ENCODE measurements at regions not wholly inside any gene's neighbourhood (a gene's known extent, or its start where the extent isn't known, plus 50 kb on each side); places are given as distances from the start of the nearest gene placed in this dataset.

DNA sequence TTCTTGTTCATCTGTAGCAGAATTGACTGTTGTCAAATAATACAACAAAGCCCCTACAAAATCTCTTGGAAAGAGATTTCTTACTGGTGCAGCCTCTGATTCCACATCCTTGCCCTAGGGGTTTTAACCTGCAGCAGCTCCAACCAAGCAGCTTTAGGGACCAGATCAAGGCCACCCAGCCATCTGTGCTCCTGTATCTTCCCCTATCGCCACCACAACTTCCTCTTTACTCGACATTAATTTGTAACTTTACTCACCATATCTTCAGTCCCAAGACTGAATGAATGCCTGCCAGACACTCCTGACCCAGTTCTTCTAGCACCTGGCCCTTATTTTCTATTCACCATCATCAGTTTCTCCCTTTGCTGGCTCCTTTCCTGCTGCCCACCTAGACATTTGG lies 156.6 kb upstream of the IL12A start:
- H2AFZ ChIP-seq (ENCODE audit: low read length) = no peak overlapping the region
- no peak overlapping the region for H3K4me3 ChIP-seq (ENCODE audit: low read length)
- no peaks in the 10 kb centered on the region for H3K4me1 ChIP-seq (ENCODE audit: low read length)
- TF ChIP-seq EZH2phosphoT487 (IDR thresholded peaks at IDR 0.05; ENCODE audit: low read length) (no peak), EZH2 (optimal IDR thresholded peaks at IDR 0.05; ENCODE audit: low read depth, low read length) (no peak)
- TF ChIP-seq, protein P1, sequence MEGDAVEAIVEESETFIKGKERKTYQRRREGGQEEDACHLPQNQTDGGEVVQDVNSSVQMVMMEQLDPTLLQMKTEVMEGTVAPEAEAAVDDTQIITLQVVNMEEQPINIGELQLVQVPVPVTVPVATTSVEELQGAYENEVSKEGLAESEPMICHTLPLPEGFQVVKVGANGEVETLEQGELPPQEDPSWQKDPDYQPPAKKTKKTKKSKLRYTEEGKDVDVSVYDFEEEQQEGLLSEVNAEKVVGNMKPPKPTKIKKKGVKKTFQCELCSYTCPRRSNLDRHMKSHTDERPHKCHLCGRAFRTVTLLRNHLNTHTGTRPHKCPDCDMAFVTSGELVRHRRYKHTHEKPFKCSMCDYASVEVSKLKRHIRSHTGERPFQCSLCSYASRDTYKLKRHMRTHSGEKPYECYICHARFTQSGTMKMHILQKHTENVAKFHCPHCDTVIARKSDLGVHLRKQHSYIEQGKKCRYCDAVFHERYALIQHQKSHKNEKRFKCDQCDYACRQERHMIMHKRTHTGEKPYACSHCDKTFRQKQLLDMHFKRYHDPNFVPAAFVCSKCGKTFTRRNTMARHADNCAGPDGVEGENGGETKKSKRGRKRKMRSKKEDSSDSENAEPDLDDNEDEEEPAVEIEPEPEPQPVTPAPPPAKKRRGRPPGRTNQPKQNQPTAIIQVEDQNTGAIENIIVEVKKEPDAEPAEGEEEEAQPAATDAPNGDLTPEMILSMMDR (IDR thresholded peaks at IDR 0.05; ENCODE audit: low read length) = no peak
- no peaks in the 10 kb centered on the region for H3K9me2 ChIP-seq (replicated peaks; ENCODE audit: insufficient read depth, low read length)
- no peaks in the 10 kb centered on the region for H4K20me1 ChIP-seq (ENCODE audit: insufficient read depth, low read length)
- no peak overlapping the region for H3K27ac ChIP-seq (ENCODE audit: low read length)
- H3K4me2 ChIP-seq (ENCODE audit: low read depth, low read length) = no peak overlapping the region
- no peaks in the 10 kb centered on the region for H3F3A ChIP-seq (ENCODE audit: insufficient read depth, low read length)
- H3K9me3 ChIP-seq (replicated peaks; ENCODE audit: insufficient read depth, low read length) = no peaks in the 10 kb centered on the region
- H3K27me3 ChIP-seq (replicated peaks; ENCODE audit: insufficient read depth, low read length) = no peaks in the 10 kb centered on the region
- no peak overlapping the region for H3K9ac ChIP-seq (ENCODE audit: low read length)
- H3K36me3 ChIP-seq (replicated peaks; ENCODE audit: insufficient read depth, low read length) = no peaks in the 10 kb centered on the region
- DNase-seq = no peak
- H3K79me2 ChIP-seq (ENCODE audit: low read length) = no peaks in the 10 kb centered on the region

DNA sequence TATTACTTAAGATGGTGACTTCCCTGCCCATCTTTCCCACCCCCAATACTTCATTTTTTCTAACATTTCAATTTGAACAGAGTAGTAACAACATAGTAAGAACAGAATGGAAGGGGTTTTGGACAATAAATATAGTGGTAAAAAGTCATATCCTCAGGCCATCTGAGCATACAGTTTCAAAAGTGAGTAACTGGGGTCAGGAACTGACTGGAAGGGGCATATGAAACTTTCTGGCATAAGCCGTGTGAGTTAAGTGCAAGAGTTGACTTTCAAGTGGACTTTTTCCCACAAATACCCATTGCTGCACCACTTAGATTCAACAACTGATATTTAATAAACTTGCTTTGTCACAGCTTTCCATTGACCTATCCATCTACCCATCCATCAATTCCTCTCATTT lies 153.5 kb upstream of the IL12A start:
- Histone ChIP-seq H3K79me2 (ENCODE audit: low read length) (no peaks in the 10 kb centered on the region), H3K27me3 (replicated peaks; ENCODE audit: insufficient read depth, low read length) (no peaks in the 10 kb centered on the region), H3K9me3 (replicated peaks; ENCODE audit: insufficient read depth, low read length) (no peaks in the 10 kb centered on the region), H3K4me3 (ENCODE audit: low read length) (no peak overlapping the region), H4K20me1 (ENCODE audit: insufficient read depth, low read length) (no peaks in the 10 kb centered on the region), H3K4me2 (ENCODE audit: low read depth, low read length) (no peak overlapping the region), H3K4me1 (ENCODE audit: low read length) (no peaks in the 10 kb centered on the region; the same call in 1 of the 2 replicates), H3K36me3 (replicated peaks; ENCODE audit: insufficient read depth, low read length) (no peaks in the 10 kb centered on the region), H3K27ac (ENCODE audit: low read length) (no peak overlapping the region), H2AFZ (ENCODE audit: low read length) (no peak overlapping the region), H3K9ac (ENCODE audit: low read length) (no peak overlapping the region), H3F3A (ENCODE audit: insufficient read depth, low read length) (no peaks in the 10 kb centered on the region), H3K9me2 (replicated peaks; ENCODE audit: insufficient read depth, low read length) (no peaks in the 10 kb centered on the region)
- no peak for DNase-seq
- TF ChIP-seq, protein P1 (IDR thresholded peaks at IDR 0.05; ENCODE audit: low read length) = no peak
- TF ChIP-seq EZH2 (optimal IDR thresholded peaks at IDR 0.05; ENCODE audit: low read depth, low read length) = no peak
- TF ChIP-seq EZH2phosphoT487 (IDR thresholded peaks at IDR 0.05; ENCODE audit: low read length) = no peak

DNA sequence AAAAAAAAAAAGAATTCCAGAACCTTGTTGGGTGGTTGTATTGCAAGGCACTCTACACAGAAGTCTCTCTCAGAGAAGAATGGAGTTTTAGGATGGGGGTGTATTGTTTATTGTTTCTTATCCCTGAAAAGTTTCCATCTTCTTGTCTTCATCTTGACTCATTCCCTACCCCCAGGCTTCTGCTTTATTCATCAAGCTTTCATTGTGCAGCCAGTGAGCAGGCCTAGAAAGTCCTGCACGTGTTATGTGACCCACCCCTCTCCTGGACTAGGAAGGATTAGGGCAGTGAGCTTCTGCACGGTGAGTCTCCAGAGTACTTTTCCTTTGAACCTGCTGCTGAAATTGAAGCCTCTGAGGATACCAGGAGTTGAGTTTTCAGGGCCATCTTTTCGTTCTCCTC lies 150.9 kb upstream of the IL12A start:
- Histone ChIP-seq H3K4me3 (ENCODE audit: low read length) (no peak overlapping the region), H3K27ac (ENCODE audit: low read length) (no peak overlapping the region), H3K9me3 (replicated peaks; ENCODE audit: insufficient read depth, low read length) (no peaks in the 10 kb centered on the region), H3K4me1 (ENCODE audit: low read length) (no peaks in the 10 kb centered on the region; the same call in 1 of the 2 replicates), H4K20me1 (ENCODE audit: insufficient read depth, low read length) (no peaks in the 10 kb centered on the region), H3K9ac (ENCODE audit: low read length) (no peak overlapping the region), H3K4me2 (ENCODE audit: low read depth, low read length) (no peak overlapping the region), H3F3A (ENCODE audit: insufficient read depth, low read length) (no peaks in the 10 kb centered on the region), H3K9me2 (replicated peaks; ENCODE audit: insufficient read depth, low read length) (no peaks in the 10 kb centered on the region), H2AFZ (ENCODE audit: low read length) (no peak overlapping the region), H3K36me3 (replicated peaks; ENCODE audit: insufficient read depth, low read length) (no peaks in the 10 kb centered on the region), H3K79me2 (ENCODE audit: low read length) (no peaks in the 10 kb centered on the region), H3K27me3 (replicated peaks; ENCODE audit: insufficient read depth, low read length) (no peaks in the 10 kb centered on the region)
- TF ChIP-seq EZH2phosphoT487 (IDR thresholded peaks at IDR 0.05; ENCODE audit: low read length) = no peak
- no peak for TF ChIP-seq EZH2 (optimal IDR thresholded peaks at IDR 0.05; ENCODE audit: low read depth, low read length)
- TF ChIP-seq, protein P1 (IDR thresholded peaks at IDR 0.05; ENCODE audit: low read length) = no peak
- DNase-seq = no peak

Measured in MM.1S (cell line).